ENCODE measurements at regions not wholly inside any gene's neighbourhood (a gene's known extent, or its start where the extent isn't known, plus 50 kb on each side); places are given as distances from the start of the nearest gene placed in this dataset.

GRCh38 chr10:120398180-120398579, 58.8 kb upstream of the PLPP4 start:
- ATAC-seq (replicated peaks) = no peak
- no peak for DNase-seq
- Mint-ChIP-seq H3K4me3 (no peak overlapping the region), H3K27ac (no peak overlapping the region), H3K9me3 (peaks cover 0 to 2% of the 10 kb centered on the region in 2 donors), H3K36me3 (ENCODE audit: insufficient read depth) (no peaks in the 10 kb centered on the region), H3K4me1 (ENCODE audit: low read depth in 2 of 2) (peaks cover 0 to 9% of the 10 kb centered on the region in 2 donors), H3K27me3 (peaks cover 19 to 24% of the 10 kb centered on the region in 2 donors)

GRCh38 chr10:120400601-120401000, 56.4 kb upstream of the PLPP4 start:
- H3K36me3 Mint-ChIP-seq (ENCODE audit: insufficient read depth) = no peaks in the 10 kb centered on the region
- H3K9me3 Mint-ChIP-seq = peaks cover 2 to 7% of the 10 kb centered on the region in 2 donors
- ATAC-seq (replicated peaks) (no peak), DNase-seq (no peak)
- H3K27ac Mint-ChIP-seq = no peak overlapping the region
- H3K27me3 Mint-ChIP-seq = peaks cover 0 to 7% of the 10 kb centered on the region in 2 donors
- H3K4me1 Mint-ChIP-seq (ENCODE audit: low read depth in 2 of 2) = peaks cover 0 to 9% of the 10 kb centered on the region in 2 donors
- no peak overlapping the region for H3K4me3 Mint-ChIP-seq

GRCh38 chr10:120402147-120402766, 54.8 kb upstream of the PLPP4 start:
- DNase-seq (no peak), ATAC-seq (replicated peaks) (no peak)
- Mint-ChIP-seq H3K4me1 (ENCODE audit: low read depth in 2 of 2) (no peaks in the 10 kb centered on the region), H3K27me3 (peaks cover 0 to 7% of the 10 kb centered on the region in 2 donors), H3K9me3 (peaks cover 2 to 7% of the 10 kb centered on the region in 2 donors), H3K36me3 (ENCODE audit: insufficient read depth) (no peaks in the 10 kb centered on the region), H3K4me3 (no peak overlapping the region), H3K27ac (no peak overlapping the region)

DNA sequence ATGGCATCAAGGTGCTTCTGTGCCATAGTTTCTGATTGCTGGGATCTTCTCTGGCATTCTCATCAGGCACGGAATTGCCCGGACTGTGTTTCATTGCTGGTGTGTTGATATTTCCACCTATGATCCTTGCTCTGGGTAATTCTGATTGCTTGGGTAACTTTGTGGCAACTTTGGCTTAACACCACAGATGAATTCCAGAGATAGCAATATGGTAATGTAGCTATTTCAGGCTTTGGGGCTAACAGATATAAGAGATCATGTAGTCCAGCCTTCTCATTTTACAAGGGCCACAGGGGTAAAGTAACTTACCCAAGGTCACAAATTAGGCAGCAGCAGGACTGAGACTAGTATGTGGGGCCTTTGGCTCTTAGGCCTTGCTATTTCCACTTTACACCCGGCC, 53.9 kb upstream of the PLPP4 start:
- H3K4me3 Mint-ChIP-seq = no peak overlapping the region
- H3K9me3 Mint-ChIP-seq = peaks cover 2 to 7% of the 10 kb centered on the region in 2 donors
- no peaks in the 10 kb centered on the region for H3K4me1 Mint-ChIP-seq (ENCODE audit: low read depth in 2 of 2)
- H3K27me3 Mint-ChIP-seq = peaks cover 0 to 7% of the 10 kb centered on the region in 2 donors
- ATAC-seq (replicated peaks) (no peak), DNase-seq (no peak)
- no peak overlapping the region for H3K27ac Mint-ChIP-seq
- no peaks in the 10 kb centered on the region for H3K36me3 Mint-ChIP-seq (ENCODE audit: insufficient read depth)

- H3K4me3 Mint-ChIP-seq = no peak overlapping the region
- DNase-seq (no peak), ATAC-seq (replicated peaks) (no peak)
- H3K4me1 Mint-ChIP-seq (ENCODE audit: low read depth in 2 of 2) = no peaks in the 10 kb centered on the region
- no peak overlapping the region for H3K27ac Mint-ChIP-seq
- H3K9me3 Mint-ChIP-seq = peaks cover 4 to 14% of the 10 kb centered on the region in 2 donors
- H3K27me3 Mint-ChIP-seq = peaks cover 14 to 16% of the 10 kb centered on the region in 2 donors
- H3K36me3 Mint-ChIP-seq (ENCODE audit: insufficient read depth) = no peaks in the 10 kb centered on the region
Observed at GRCh38 chr10:120406376-120406775, 50.7 kb upstream of the PLPP4 start.

Data from effector memory CD8-positive, alpha-beta T cell (primary cell).